GM12873 (cell line): ENCODE measurements at regions not wholly inside any gene's neighbourhood (a gene's known extent, or its start where the extent isn't known, plus 50 kb on each side); places are given as distances from the start of the nearest gene placed in this dataset.

Source experiments
- TF ChIP-seq, protein P1 (sequence below): IDR thresholded peaks from 2 replicates; pipeline ENCODE4 v1.5.1; 2012; ENCODE audit warnings: low read depth, mild to moderate bottlenecking, moderate library complexity, low read length, control low read depth; ENCODE audit not compliant: insufficient read depth; ENCODE audit errors: missing control alignments

DNA sequence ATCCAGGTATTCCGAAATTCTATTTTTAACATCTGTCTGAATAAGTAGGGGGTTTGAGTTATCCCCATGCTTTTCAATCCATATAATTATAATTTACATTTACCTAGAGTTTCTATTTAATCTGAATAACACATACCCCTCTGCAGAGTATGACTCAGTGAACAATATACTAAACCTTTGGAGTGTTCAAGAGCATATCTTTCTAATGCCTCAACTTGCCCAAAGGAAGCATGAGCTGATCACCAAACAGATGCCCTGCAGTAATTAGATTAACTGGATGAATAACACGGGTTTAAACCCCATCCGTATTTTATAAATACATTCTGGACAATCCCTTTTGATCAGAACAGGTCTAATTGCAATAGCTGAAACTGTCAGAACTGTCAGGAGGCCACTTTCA is 897.1 kb downstream of the TFAP2A start:
- TF ChIP-seq, protein P1, sequence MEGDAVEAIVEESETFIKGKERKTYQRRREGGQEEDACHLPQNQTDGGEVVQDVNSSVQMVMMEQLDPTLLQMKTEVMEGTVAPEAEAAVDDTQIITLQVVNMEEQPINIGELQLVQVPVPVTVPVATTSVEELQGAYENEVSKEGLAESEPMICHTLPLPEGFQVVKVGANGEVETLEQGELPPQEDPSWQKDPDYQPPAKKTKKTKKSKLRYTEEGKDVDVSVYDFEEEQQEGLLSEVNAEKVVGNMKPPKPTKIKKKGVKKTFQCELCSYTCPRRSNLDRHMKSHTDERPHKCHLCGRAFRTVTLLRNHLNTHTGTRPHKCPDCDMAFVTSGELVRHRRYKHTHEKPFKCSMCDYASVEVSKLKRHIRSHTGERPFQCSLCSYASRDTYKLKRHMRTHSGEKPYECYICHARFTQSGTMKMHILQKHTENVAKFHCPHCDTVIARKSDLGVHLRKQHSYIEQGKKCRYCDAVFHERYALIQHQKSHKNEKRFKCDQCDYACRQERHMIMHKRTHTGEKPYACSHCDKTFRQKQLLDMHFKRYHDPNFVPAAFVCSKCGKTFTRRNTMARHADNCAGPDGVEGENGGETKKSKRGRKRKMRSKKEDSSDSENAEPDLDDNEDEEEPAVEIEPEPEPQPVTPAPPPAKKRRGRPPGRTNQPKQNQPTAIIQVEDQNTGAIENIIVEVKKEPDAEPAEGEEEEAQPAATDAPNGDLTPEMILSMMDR: no peak

DNA sequence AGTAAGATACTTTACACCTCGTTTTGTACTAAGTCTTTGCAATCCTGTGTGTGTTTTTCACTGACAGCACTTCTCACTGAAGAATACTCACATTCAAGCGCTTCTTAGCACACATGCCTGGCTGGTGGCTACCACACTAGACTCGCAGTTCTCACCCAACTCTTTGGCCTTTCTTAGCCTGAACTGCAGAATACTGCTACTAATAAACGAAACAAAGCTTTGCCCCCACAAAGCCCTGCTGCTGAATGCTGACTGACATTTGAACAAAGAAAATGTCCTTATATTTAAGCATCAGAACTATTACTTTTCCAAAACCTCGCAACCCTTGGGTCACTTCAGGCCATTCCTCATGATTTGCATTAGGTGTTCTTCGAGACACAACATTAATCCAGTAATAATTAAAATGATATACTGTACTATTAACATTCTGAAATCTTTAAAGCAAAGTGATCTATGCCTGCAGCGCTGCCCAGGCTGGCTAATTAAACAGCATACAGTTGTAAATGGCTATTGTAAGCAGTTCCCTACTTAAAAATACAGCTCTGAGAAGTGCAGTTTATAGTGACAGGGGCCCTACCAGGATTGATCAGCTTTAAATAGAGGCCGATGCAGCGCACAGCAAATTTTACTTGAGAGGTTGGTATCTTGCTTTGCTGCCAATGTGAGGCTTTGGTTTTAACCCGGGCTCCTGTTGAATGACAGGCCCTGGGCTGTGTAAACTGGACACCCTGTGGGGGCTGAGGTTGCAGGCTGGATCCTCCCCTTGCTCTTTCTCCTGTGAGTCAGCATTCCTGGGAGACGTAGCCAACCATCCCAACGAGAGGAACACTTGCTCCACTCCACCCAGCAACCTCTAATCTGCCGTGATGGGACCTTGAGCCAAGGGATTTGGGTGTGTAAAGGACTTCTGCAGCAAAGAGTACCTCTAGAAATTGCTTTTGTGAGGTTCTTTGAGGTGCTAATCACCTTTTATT is 899.0 kb downstream of the TFAP2A start:
- TF ChIP-seq, protein P1: no peak

DNA sequence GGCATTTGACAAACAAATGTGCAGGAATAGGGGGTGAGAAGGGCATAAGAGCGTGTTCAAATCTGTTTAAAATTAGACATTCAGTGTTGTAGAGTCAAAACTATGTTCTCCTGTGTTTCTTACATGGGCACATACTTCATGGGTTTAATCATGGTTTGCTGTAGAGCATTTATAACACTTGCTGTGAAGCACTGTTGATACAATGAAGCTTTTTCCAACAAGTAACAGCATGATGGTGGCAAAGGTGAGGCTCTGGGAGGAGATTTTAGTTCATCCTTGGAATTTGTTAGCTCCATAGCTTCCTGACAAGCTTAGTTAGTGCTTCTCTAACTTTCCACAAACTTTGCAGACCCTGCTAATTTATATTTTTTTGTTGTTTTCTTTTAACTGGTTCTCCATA is 900.7 kb downstream of the TFAP2A start:
- TF ChIP-seq, protein P1: no peak

DNA sequence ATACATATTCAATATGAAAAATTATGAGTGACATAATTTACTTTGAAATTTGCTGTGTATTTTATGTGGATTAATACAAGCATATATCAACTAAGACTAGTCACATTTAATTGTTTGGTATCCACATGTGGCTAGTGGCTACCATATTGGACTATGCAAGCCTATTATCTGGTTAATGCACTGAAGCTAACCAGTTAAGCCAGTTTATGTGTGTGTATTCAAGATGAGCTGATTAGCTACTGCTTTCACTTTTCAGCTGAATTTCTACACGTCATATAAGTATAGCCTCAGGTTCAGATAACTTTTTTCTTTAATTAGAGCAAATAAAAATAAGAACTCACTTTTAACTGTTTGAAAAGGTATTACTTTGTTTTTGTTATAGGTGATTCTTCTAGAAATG is 903.7 kb downstream of the TFAP2A start:
- TF ChIP-seq, protein P1: no peak

DNA sequence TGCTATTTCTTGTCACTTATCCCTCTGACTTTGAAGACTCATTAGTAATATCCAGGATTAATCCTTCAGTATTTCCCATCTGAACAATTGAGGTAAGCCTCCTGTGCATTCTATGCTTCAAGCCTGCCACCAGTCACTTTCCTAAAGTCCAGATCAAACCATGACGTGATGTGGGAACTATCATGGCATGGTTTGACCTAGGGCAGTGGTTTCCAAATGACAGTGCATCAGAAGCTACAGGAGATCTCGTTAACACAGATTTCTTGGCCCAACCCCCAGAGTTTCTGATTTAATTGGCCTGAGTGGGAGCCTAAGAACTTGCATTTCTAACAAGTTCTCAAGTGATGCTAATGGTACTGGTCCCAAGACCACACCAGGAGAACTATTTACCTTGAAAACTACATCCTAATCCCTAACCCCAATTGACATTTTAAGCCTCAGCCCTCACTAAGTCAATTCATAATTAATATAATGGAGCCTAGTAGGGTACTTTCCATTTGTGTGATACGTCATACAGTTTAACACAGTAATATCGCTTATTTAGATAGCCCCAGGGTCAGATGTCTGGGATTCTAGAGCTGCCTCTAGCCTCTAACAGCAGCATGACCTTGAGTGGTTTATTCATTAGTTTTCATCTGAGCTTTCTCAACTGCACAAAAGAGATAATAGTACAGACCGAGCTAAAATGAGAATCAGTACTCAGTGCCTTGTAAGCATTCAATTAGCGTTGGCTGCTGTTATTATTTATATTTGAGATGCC is 907.6 kb downstream of the TFAP2A start:
- TF ChIP-seq, protein P1: no peak

DNA sequence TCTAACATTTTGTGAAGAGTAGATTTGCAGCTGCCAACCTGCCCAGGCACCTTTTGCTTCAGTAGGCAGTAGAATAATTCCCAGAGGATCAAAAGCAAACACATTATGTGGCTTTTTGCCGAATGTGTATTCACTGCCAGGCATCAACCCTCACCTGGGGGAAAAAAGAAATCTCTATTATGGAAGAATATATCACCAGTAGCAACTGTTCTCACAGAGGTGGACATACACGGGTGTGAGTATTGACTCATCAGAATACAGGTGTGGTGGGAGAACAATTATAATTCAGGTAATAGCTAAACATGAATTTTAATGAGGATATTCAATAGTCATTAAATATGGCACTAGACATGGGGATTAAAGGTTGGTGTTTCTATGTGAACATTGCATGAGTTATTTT is 910.7 kb downstream of the TFAP2A start:
- TF ChIP-seq, protein P1: no peak

DNA sequence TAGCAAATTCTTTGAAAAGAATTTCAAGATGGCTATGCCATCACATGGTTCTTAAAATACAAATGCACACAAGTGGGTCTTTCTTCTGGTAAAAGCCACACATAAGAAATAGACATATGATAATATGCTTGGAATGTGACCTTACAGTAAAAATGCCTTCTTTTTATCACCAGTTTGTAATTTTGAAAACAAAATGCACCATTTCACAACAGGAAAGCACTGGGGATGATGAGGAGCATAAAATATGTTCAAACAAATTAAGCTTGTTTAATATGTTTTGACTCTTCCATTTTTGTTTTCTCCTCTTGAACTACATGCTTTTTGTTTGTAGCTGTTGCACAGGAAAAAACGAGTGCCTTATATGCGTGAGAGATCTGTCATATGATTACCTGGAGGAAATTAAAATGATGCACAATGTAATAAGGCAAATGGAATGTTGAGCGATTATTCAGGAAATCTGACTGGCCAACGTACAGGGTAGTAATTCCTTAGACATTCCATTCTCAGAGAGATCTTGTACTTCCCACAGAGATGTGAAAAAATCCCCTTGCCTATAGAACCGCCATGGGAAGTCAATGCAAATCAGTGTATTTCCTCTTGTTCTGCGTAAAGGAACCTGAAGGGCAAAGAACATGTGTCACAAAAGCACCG is 911.6 kb downstream of the TFAP2A start:
- TF ChIP-seq, protein P1: no peak
